Testis (tissue), 2 donors: ENCODE measurements at regions not wholly inside any gene's neighbourhood (a gene's known extent, or its start where the extent isn't known, plus 50 kb on each side); places are given as distances from the start of the nearest gene placed in this dataset.

ENCODE experiments used
- CTCF ChIP-seq, 3 experiments: fragments of 450-650 bp in 2 of 3; fragments of 200-600 bp in 1 of 3; sonication (generic) in 1 of 3; IDR thresholded peaks; one replicate each; pipeline ENCODE4 v1.5.1; 2016 to 2019; ENCODE audit warnings: antibody characterized with exemption in 3 of 3, mild to moderate bottlenecking in 2 of 3, moderate library complexity in 1 of 3
- POLR2A ChIP-seq: fragments of 450-650 bp; IDR thresholded peaks from one replicate; pipeline ENCODE4 v1.6.1; 2017; ENCODE audit warnings: antibody characterized with exemption, mild to moderate bottlenecking, moderate library complexity

- TF ChIP-seq CTCF (IDR thresholded peaks at IDR 0.05): no peak
- no peak for TF ChIP-seq POLR2A
Measured at GRCh38 chr6:6897140-6897539, 210.6 kb upstream of the RREB1 start.
